ENCODE measurements at regions not wholly inside any gene's neighbourhood (a gene's known extent, or its start where the extent isn't known, plus 50 kb on each side); places are given as distances from the start of the nearest gene placed in this dataset.

DNA sequence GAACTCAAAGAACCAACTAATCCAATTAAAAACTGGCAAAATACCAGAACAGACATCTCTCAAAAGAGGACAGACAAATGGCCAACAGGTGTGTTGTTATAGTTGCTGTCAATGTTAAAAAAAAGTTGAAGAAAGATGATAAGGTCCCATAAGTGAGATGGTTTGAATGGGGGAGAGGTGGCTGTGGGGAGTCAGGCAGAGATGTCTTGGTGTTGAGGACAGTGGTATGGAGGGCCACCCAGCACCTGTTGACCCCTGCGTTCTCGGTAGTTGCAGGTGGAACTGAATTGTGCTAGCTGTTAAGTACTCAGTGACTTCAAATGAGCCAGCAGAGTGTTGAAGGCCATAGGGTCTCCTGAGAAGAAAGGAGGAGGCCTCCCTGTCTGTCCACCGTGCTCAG is 55.9 kb upstream of the PITX1 start:
- TF ChIP-seq, protein P1, sequence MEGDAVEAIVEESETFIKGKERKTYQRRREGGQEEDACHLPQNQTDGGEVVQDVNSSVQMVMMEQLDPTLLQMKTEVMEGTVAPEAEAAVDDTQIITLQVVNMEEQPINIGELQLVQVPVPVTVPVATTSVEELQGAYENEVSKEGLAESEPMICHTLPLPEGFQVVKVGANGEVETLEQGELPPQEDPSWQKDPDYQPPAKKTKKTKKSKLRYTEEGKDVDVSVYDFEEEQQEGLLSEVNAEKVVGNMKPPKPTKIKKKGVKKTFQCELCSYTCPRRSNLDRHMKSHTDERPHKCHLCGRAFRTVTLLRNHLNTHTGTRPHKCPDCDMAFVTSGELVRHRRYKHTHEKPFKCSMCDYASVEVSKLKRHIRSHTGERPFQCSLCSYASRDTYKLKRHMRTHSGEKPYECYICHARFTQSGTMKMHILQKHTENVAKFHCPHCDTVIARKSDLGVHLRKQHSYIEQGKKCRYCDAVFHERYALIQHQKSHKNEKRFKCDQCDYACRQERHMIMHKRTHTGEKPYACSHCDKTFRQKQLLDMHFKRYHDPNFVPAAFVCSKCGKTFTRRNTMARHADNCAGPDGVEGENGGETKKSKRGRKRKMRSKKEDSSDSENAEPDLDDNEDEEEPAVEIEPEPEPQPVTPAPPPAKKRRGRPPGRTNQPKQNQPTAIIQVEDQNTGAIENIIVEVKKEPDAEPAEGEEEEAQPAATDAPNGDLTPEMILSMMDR (IDR thresholded peaks at IDR 0.05 in 4 of 5, conservative IDR thresholded peaks at IDR 0.05 in 1 of 5): no peak
- TF ChIP-seq POLR2A (IDR thresholded peaks at IDR 0.05): no peak
